A673 (cell line): ENCODE measurements at regions not wholly inside any gene's neighbourhood (a gene's known extent, or its start where the extent isn't known, plus 50 kb on each side); places are given as distances from the start of the nearest gene placed in this dataset.

Source experiments
- EZH2 ChIP-seq: fragments of 200-600 bp; sonication (generic); IDR thresholded peaks from 2 replicates; pipeline ENCODE4 v1.6.1; 2017; ENCODE audit warnings: borderline replicate concordance, low read depth, mild to moderate bottlenecking, mixed read lengths, antibody characterized with exemption, low read length; ENCODE audit not compliant: poor library complexity, severe bottlenecking
- TF ChIP-seq, protein P1 (sequence below): fragments of 300-800, 200-600 bp; sonication (generic); conservative IDR thresholded peaks from 2 replicates; pipeline ENCODE4 v1.5.1; 2017; ENCODE audit warnings: low read depth, mild to moderate bottlenecking, antibody characterized with exemption, low read length, moderate library complexity, mixed read lengths

DNA sequence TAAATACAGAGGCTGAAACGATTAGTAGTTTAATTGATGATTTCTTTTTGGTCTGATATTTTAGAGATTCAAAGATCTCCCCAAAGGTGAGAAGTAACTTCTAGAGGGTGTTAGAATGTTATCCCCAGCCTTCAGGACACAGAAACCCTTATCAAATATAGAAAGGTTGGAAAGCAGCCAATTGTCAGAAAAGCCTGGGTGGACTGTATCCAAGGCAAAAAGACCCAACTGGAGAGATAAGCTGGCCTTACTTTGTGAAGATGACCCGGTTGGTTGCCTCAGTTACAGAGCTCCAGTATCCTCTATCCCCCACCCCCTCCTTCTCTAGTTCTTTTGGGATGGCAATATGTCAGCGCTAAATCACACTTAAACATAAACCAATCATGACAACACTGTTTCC, 75.7 kb downstream of the GCNT4 start:
- TF ChIP-seq, protein P1, sequence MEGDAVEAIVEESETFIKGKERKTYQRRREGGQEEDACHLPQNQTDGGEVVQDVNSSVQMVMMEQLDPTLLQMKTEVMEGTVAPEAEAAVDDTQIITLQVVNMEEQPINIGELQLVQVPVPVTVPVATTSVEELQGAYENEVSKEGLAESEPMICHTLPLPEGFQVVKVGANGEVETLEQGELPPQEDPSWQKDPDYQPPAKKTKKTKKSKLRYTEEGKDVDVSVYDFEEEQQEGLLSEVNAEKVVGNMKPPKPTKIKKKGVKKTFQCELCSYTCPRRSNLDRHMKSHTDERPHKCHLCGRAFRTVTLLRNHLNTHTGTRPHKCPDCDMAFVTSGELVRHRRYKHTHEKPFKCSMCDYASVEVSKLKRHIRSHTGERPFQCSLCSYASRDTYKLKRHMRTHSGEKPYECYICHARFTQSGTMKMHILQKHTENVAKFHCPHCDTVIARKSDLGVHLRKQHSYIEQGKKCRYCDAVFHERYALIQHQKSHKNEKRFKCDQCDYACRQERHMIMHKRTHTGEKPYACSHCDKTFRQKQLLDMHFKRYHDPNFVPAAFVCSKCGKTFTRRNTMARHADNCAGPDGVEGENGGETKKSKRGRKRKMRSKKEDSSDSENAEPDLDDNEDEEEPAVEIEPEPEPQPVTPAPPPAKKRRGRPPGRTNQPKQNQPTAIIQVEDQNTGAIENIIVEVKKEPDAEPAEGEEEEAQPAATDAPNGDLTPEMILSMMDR, result no peak
- no peak for TF ChIP-seq EZH2
